ENCODE measurements at regions not wholly inside any gene's neighbourhood (a gene's known extent, or its start where the extent isn't known, plus 50 kb on each side); places are given as distances from the start of the nearest gene placed in this dataset.

GRCh38 chr17:15145621-15146020 lies 119.5 kb downstream of the PMP22 start:
- no peak for DNase-seq (ENCODE audit: low read depth, low spot score)
- H3K79me2 ChIP-seq (ENCODE audit: insufficient read depth, low read length) = no peaks in the 10 kb centered on the region
- H2AFZ ChIP-seq (ENCODE audit: low read depth, low read length, poor library complexity, severe bottlenecking) = no peak overlapping the region
- no peak overlapping the region for H3K4me3 ChIP-seq (replicated peaks in 1 of 2; ENCODE audit: low read depth in 1 of 2, low read length in 2 of 2)
- ChIA-PET POLR2A (no interaction called here), CTCF (no interaction called here), RAD21 (ENCODE audit: low non-redundant PET in 1 of 2, low total read pairs in 2 of 2, uncharacterized antibody in 2 of 2, unreplicated experiment in 2 of 2) (no interaction called here)
- H3K27ac ChIP-seq (ENCODE audit: low read depth, low read length) = no peak overlapping the region
- peaks cover 7% of the 10 kb centered on the region; the same call in 1 of the 2 replicates for H3K27me3 ChIP-seq (ENCODE audit: insufficient read depth, low read length)
- no TSS peak for BruUV-seq (replicated peaks)
- H3K9me3 ChIP-seq (ENCODE audit: control insufficient read depth in 1 of 2, insufficient read depth in 1 of 2, low read depth in 1 of 2, low read length in 2 of 2) = no peaks in the 10 kb centered on the region
- TF ChIP-seq SIN3A (IDR thresholded peaks at IDR 0.05; ENCODE audit: low read depth) (no peak), CTCF (IDR thresholded peaks at IDR 0.05 in 2 of 3, conservative IDR thresholded peaks at IDR 0.05 in 1 of 3; ENCODE audit: borderline replicate concordance in 1 of 3, insufficient read depth in 1 of 3, low read depth in 2 of 3, low read length in 2 of 3) (no peak), EZH2phosphoT487 (IDR thresholded peaks at IDR 0.05; ENCODE audit: borderline replicate concordance) (no peak)
- H3K4me1 ChIP-seq (ENCODE audit: control insufficient read depth in 1 of 2, insufficient read depth in 2 of 2, low read length in 2 of 2) = no peaks in the 10 kb centered on the region
- H3K36me3 ChIP-seq (ENCODE audit: control insufficient read depth in 1 of 2, insufficient read depth in 2 of 2, low read length in 2 of 2) = no peaks in the 10 kb centered on the region
- H3K9ac ChIP-seq (ENCODE audit: low read length) = no peak overlapping the region
- H3K4me2 ChIP-seq (ENCODE audit: low read length) = no peak overlapping the region
- H4K20me1 ChIP-seq (ENCODE audit: insufficient read depth) = no peaks in the 10 kb centered on the region
- ATAC-seq = no peak
- intact Hi-C loops (cut with micrococcal nuclease) = no loop called here
- H3K9me2 ChIP-seq (ENCODE audit: insufficient read depth) = no peaks in the 10 kb centered on the region

DNA sequence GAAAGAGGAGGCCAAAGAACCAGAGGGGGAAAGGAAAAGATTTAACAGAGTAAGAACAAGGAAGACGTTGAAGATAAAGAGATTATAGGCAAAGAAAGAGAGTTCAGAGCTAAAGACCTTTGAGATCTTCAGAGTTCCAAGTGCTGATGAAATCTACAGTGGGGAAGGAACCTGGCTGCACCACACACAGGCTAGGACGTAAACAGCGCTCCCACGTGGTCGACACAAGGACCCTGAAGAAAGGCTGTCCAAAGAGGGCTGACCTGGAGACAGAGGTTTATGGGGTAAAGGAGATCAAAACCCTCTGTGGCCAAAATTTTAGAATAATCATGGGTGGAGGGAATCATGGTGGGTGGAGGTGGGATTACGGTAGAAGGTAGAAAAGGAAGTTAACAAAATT lies 121.6 kb downstream of the PMP22 start:
- H2AFZ ChIP-seq (ENCODE audit: low read depth, low read length, poor library complexity, severe bottlenecking) = no peak overlapping the region
- H3K4me1 ChIP-seq (ENCODE audit: control insufficient read depth in 1 of 2, insufficient read depth in 2 of 2, low read length in 2 of 2) = no peaks in the 10 kb centered on the region
- POLR2A ChIA-PET = no interaction called here
- H3K9me3 ChIP-seq (ENCODE audit: control insufficient read depth in 1 of 2, insufficient read depth in 1 of 2, low read depth in 1 of 2, low read length in 2 of 2) = no peaks in the 10 kb centered on the region
- intact Hi-C loops (cut with micrococcal nuclease) = no loop called here
- H3K9me2 ChIP-seq (ENCODE audit: insufficient read depth) = no peaks in the 10 kb centered on the region
- no peak for DNase-seq (ENCODE audit: low read depth, low spot score)
- H3K4me2 ChIP-seq (ENCODE audit: low read length) = no peak overlapping the region
- H3K4me3 ChIP-seq (replicated peaks in 1 of 2; ENCODE audit: low read depth in 1 of 2, low read length in 2 of 2) = no peak overlapping the region
- H4K20me1 ChIP-seq (ENCODE audit: insufficient read depth) = no peaks in the 10 kb centered on the region
- RAD21 ChIA-PET (ENCODE audit: low non-redundant PET in 1 of 2, low total read pairs in 2 of 2, uncharacterized antibody in 2 of 2, unreplicated experiment in 2 of 2) = no interaction called here
- H3K27me3 ChIP-seq (ENCODE audit: insufficient read depth, low read length) = peaks cover 7% of the 10 kb centered on the region; the same call in 1 of the 2 replicates
- no TSS peak for BruUV-seq (replicated peaks)
- TF ChIP-seq TCF7L2 (IDR thresholded peaks at IDR 0.05; ENCODE audit: borderline replicate concordance, extremely low read depth, insufficient read depth, insufficient read length) (no peak), EZH2 (IDR thresholded peaks at IDR 0.05) (no peak), EGR1 (IDR thresholded peaks at IDR 0.05; ENCODE audit: low read depth) (no peak), YY1 (IDR thresholded peaks at IDR 0.05; ENCODE audit: extremely low read depth, insufficient replicate concordance, low read depth, low read length) (no peak), ZFX (IDR thresholded peaks at IDR 0.05) (no peak), CBX3 (IDR thresholded peaks at IDR 0.05; ENCODE audit: low read depth) (no peak), FOSL1 (IDR thresholded peaks at IDR 0.05; ENCODE audit: low read depth) (no peak), CTCF (IDR thresholded peaks at IDR 0.05 in 2 of 3, conservative IDR thresholded peaks at IDR 0.05 in 1 of 3; ENCODE audit: borderline replicate concordance in 1 of 3, insufficient read depth in 1 of 3, low read depth in 2 of 3, low read length in 2 of 3) (no peak), RAD21 (IDR thresholded peaks at IDR 0.05; ENCODE audit: low read depth) (no peak), POLR2AphosphoS5 (IDR thresholded peaks at IDR 0.05; ENCODE audit: low read depth, low read length) (no peak), SIN3A (IDR thresholded peaks at IDR 0.05; ENCODE audit: low read depth) (no peak)
- TF ChIP-seq, protein P1, sequence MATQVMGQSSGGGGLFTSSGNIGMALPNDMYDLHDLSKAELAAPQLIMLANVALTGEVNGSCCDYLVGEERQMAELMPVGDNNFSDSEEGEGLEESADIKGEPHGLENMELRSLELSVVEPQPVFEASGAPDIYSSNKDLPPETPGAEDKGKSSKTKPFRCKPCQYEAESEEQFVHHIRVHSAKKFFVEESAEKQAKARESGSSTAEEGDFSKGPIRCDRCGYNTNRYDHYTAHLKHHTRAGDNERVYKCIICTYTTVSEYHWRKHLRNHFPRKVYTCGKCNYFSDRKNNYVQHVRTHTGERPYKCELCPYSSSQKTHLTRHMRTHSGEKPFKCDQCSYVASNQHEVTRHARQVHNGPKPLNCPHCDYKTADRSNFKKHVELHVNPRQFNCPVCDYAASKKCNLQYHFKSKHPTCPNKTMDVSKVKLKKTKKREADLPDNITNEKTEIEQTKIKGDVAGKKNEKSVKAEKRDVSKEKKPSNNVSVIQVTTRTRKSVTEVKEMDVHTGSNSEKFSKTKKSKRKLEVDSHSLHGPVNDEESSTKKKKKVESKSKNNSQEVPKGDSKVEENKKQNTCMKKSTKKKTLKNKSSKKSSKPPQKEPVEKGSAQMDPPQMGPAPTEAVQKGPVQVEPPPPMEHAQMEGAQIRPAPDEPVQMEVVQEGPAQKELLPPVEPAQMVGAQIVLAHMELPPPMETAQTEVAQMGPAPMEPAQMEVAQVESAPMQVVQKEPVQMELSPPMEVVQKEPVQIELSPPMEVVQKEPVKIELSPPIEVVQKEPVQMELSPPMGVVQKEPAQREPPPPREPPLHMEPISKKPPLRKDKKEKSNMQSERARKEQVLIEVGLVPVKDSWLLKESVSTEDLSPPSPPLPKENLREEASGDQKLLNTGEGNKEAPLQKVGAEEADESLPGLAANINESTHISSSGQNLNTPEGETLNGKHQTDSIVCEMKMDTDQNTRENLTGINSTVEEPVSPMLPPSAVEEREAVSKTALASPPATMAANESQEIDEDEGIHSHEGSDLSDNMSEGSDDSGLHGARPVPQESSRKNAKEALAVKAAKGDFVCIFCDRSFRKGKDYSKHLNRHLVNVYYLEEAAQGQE (IDR thresholded peaks at IDR 0.05; ENCODE audit: low read depth) = no peak
- no peaks in the 10 kb centered on the region for H3K36me3 ChIP-seq (ENCODE audit: control insufficient read depth in 1 of 2, insufficient read depth in 2 of 2, low read length in 2 of 2)
- no peak overlapping the region for H3K9ac ChIP-seq (ENCODE audit: low read length)
- no peak for ATAC-seq
- H3K79me2 ChIP-seq (ENCODE audit: insufficient read depth, low read length) = no peaks in the 10 kb centered on the region
- CTCF ChIA-PET = no interaction called here
- H3K27ac ChIP-seq (ENCODE audit: low read depth, low read length) = no peak overlapping the region
